Fibroblast of lung (primary cell): ENCODE measurements at regions not wholly inside any gene's neighbourhood (a gene's known extent, or its start where the extent isn't known, plus 50 kb on each side); places are given as distances from the start of the nearest gene placed in this dataset.
"Not testable (repeated sequence)": the region's sequence is repeated elsewhere in the genome, so short reads cannot be mapped to it uniquely, and the experiment has no call there.

ENCODE experiments used
- CTCF ChIP-seq, 2 donors: IDR thresholded peaks in 1 of 2; conservative IDR thresholded peaks in 1 of 2; 1 replicate in 1 of 2; 2 replicates in 1 of 2; pipeline ENCODE4 v1.5.1; 2011 to 2012; ENCODE audit warnings: low read length in 2 of 2, control low read depth in 1 of 2, inconsistent platforms in 1 of 2, low read depth in 1 of 2, mild to moderate bottlenecking in 1 of 2
- EZH2 ChIP-seq: IDR thresholded peaks from 2 replicates; pipeline ENCODE4 v1.5.1; 2012; ENCODE audit warnings: low read length, control low read depth, mild to moderate bottlenecking; ENCODE audit errors: missing control alignments

DNA sequence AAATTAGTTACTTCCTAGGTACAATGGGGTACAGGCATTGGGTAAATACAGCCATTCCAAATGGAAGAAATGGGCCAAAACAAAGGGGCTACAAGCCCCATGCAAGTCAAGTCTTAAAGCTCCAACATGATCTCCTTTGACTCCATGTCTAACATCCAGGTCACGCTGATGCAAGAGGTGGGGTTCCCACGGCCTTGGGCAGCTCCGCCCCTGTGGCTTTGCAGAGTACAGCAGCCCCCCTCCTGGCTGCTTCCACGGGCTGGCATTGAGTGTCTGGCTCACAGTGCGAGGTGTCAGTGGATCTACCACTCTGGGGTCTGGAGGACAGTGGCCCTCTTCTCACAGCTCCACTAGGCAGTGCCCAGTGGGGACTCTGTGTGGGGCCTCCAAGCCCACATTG lies 109.4 kb upstream of the SFSWAP start:
- not testable (repeated sequence) for TF ChIP-seq CTCF (conservative IDR thresholded peaks at IDR 0.05 in 1 of 2, IDR thresholded peaks at IDR 0.05 in 1 of 2; ENCODE audit: low read depth in 1 of 2, low read length in 2 of 2); EZH2
